Immature natural killer cell (primary cell): ENCODE measurements at regions not wholly inside any gene's neighbourhood (a gene's known extent, or its start where the extent isn't known, plus 50 kb on each side); places are given as distances from the start of the nearest gene placed in this dataset.

Experiments used
- DNase-seq, 3 donors: peaks; one replicate each; pipeline ENCODE4 v3.0.0; 2022; ENCODE audit warnings: mixed read lengths in 1 of 3
- H3K27ac Mint-ChIP-seq, 6 donors: one replicate each; pipeline ENCODE4 v1.8.0; 2020; ENCODE audit warnings: mixed read lengths in 6 of 6, mild to moderate bottlenecking in 5 of 6, inconsistent platforms in 4 of 6, moderate library complexity in 3 of 6
- H3K27me3 Mint-ChIP-seq, 3 donors: one replicate each; pipeline ENCODE4 v1.8.0; 2020 to 2021; ENCODE audit warnings: low read depth in 3 of 3, mild to moderate bottlenecking in 3 of 3, mixed read lengths in 3 of 3, moderate library complexity in 3 of 3, inconsistent platforms in 1 of 3
- H3K36me3 Mint-ChIP-seq, 3 donors: one replicate each; pipeline ENCODE4 v1.8.0; 2020; ENCODE audit warnings: mixed read lengths in 3 of 3, inconsistent platforms in 2 of 3, mild to moderate bottlenecking in 2 of 3
- H3K4me1 Mint-ChIP-seq, 2 donors: one replicate each; pipeline ENCODE4 v1.8.0; 2020; ENCODE audit warnings: inconsistent platforms in 2 of 2, mild to moderate bottlenecking in 2 of 2, mixed read lengths in 2 of 2, moderate library complexity in 1 of 2
- H3K4me3 Mint-ChIP-seq, 5 donors: one replicate each; pipeline ENCODE4 v1.8.0; 2020; ENCODE audit warnings: mild to moderate bottlenecking in 5 of 5, mixed read lengths in 5 of 5, inconsistent platforms in 3 of 5, moderate library complexity in 3 of 5
- H3K9me3 Mint-ChIP-seq, 6 donors: one replicate each; pipeline ENCODE4 v1.8.0; 2020; ENCODE audit warnings: mild to moderate bottlenecking in 6 of 6, mixed read lengths in 6 of 6, inconsistent platforms in 4 of 6, moderate library complexity in 3 of 6

- H3K36me3 Mint-ChIP-seq: peaks cover 0 to 11% (median 6%) of the 10 kb centered on the region in 3 donors
Measured at GRCh38 chr9:91100878-91101450, 260.8 kb downstream of the AUH start.

GRCh38 chr9:91101611-91102168 lies 260.0 kb downstream of the AUH start:
- H3K27me3 Mint-ChIP-seq: peaks cover 6 to 12% (median 7%) of the 10 kb centered on the region in 3 donors
- DNase-seq: peak; percentile 67 to 74 (median 70)
- peaks cover 0 to 14% (median 3%) of the 10 kb centered on the region in 3 donors for H3K36me3 Mint-ChIP-seq
- H3K9me3 Mint-ChIP-seq: no peaks in the 10 kb centered on the region
- H3K4me1 Mint-ChIP-seq: peaks cover 38 to 43% of the 10 kb centered on the region in 2 donors
- H3K4me3 Mint-ChIP-seq: peak overlapping the region; percentile 39 to 75 (median 57)
- H3K27ac Mint-ChIP-seq: peak overlapping the region; percentile 31 to 91 (median 78)

More at GRCh38 chr9:91100878-91101450, 260.8 kb downstream of the AUH start:
- no peak for DNase-seq
- peak overlapping the region; percentile 53 to 87 (median 70) for H3K4me3 Mint-ChIP-seq
- peak overlapping the region; percentile 72 to 90 (median 80) for H3K27ac Mint-ChIP-seq
- H3K27me3 Mint-ChIP-seq: peaks cover 6 to 12% (median 7%) of the 10 kb centered on the region in 3 donors
- H3K9me3 Mint-ChIP-seq: no peaks in the 10 kb centered on the region
- H3K4me1 Mint-ChIP-seq: peaks cover 38 to 43% of the 10 kb centered on the region in 2 donors

- peaks cover 0 to 15% (median 1%) of the 10 kb centered on the region in 3 donors for H3K36me3 Mint-ChIP-seq
- no peak for DNase-seq
- peak overlapping the region; percentile 31 to 91 (median 78) for H3K27ac Mint-ChIP-seq
- H3K27me3 Mint-ChIP-seq: peaks cover 6 to 12% (median 7%) of the 10 kb centered on the region in 3 donors
- H3K4me3 Mint-ChIP-seq: peak overlapping the region in 4 of 5 donors; percentile 39 to 75 (median 50)
- peaks cover 38 to 43% of the 10 kb centered on the region in 2 donors for H3K4me1 Mint-ChIP-seq
- no peaks in the 10 kb centered on the region for H3K9me3 Mint-ChIP-seq
Measured at GRCh38 chr9:91102269-91102668, 259.4 kb downstream of the AUH start.

GRCh38 chr9:91103931-91104330 lies 257.8 kb downstream of the AUH start:
- Mint-ChIP-seq H3K36me3 (peaks cover 0 to 21% (median 5%) of the 10 kb centered on the region in 3 donors), H3K9me3 (no peaks in the 10 kb centered on the region), H3K27ac (peak overlapping the region in 1 of 6 donors; percentile 28), H3K4me3 (no peak overlapping the region), H3K4me1 (peaks cover 38 to 43% of the 10 kb centered on the region in 2 donors), H3K27me3 (peaks cover 6 to 12% (median 7%) of the 10 kb centered on the region in 3 donors)
- DNase-seq: no peak

- Mint-ChIP-seq H3K27me3 (peaks cover 0 to 3% (median 0%) of the 10 kb centered on the region in 3 donors), H3K36me3 (peaks cover 12 to 32% (median 27%) of the 10 kb centered on the region in 3 donors), H3K9me3 (peaks cover 0 to 10% (median 2%) of the 10 kb centered on the region in 6 donors), H3K4me1 (peaks cover 12 to 21% of the 10 kb centered on the region in 2 donors), H3K27ac (no peak overlapping the region), H3K4me3 (no peak overlapping the region)
- DNase-seq: no peak
Measured at GRCh38 chr9:91106415-91107081, 255.2 kb downstream of the AUH start.

- H3K27ac Mint-ChIP-seq: no peak overlapping the region
- peaks cover 0 to 10% (median 3%) of the 10 kb centered on the region in 6 donors for H3K9me3 Mint-ChIP-seq
- H3K4me1 Mint-ChIP-seq: peaks cover 7 to 42% of the 10 kb centered on the region in 2 donors
- peaks cover 18 to 27% (median 19%) of the 10 kb centered on the region in 3 donors for H3K36me3 Mint-ChIP-seq
- H3K4me3 Mint-ChIP-seq: no peak overlapping the region
- no peak for DNase-seq
- peaks cover 2 to 4% (median 3%) of the 10 kb centered on the region in 3 donors for H3K27me3 Mint-ChIP-seq
Measured at GRCh38 chr9:91111226-91111625, 250.5 kb downstream of the AUH start.

- Mint-ChIP-seq H3K36me3 (peaks cover 17 to 27% (median 19%) of the 10 kb centered on the region in 3 donors), H3K27me3 (peaks cover 2 to 4% (median 3%) of the 10 kb centered on the region in 3 donors), H3K4me3 (no peak overlapping the region), H3K9me3 (peaks cover 0 to 10% (median 3%) of the 10 kb centered on the region in 6 donors), H3K4me1 (peaks cover 7 to 47% of the 10 kb centered on the region in 2 donors), H3K27ac (no peak overlapping the region)
- no peak for DNase-seq
Measured at GRCh38 chr9:91111876-91112275, 249.8 kb downstream of the AUH start.

- Mint-ChIP-seq H3K27me3 (peaks cover 2 to 4% (median 3%) of the 10 kb centered on the region in 3 donors), H3K36me3 (peaks cover 13 to 22% (median 21%) of the 10 kb centered on the region in 3 donors), H3K9me3 (peaks cover 0 to 10% (median 3%) of the 10 kb centered on the region in 6 donors), H3K4me1 (peaks cover 12 to 51% of the 10 kb centered on the region in 2 donors), H3K4me3 (no peak overlapping the region), H3K27ac (peak overlapping the region in 1 of 6 donors; percentile 10)
- no peak for DNase-seq
Measured at GRCh38 chr9:91113016-91113415, 248.7 kb downstream of the AUH start.

GRCh38 chr9:91114450-91114849 lies 247.3 kb downstream of the AUH start:
- H3K36me3 Mint-ChIP-seq: peaks cover 10 to 28% (median 22%) of the 10 kb centered on the region in 3 donors
- H3K27me3 Mint-ChIP-seq: peaks cover 2 to 5% (median 3%) of the 10 kb centered on the region in 3 donors
- peaks cover 0 to 9% (median 3%) of the 10 kb centered on the region in 6 donors for H3K9me3 Mint-ChIP-seq
- H3K4me1 Mint-ChIP-seq: peaks cover 17 to 63% of the 10 kb centered on the region in 2 donors
- no peak for DNase-seq
- no peak overlapping the region for H3K4me3 Mint-ChIP-seq
- no peak overlapping the region for H3K27ac Mint-ChIP-seq

- Mint-ChIP-seq H3K27ac (peak overlapping the region in 2 of 6 donors; percentile 57 to 66), H3K27me3 (peaks cover 0 to 5% (median 2%) of the 10 kb centered on the region in 3 donors), H3K36me3 (peaks cover under 1 to 16% (median 4%) of the 10 kb centered on the region in 3 donors), H3K9me3 (peaks cover 0 to 3% (median 0%) of the 10 kb centered on the region in 6 donors), H3K4me1 (peaks cover 17 to 61% of the 10 kb centered on the region in 2 donors), H3K4me3 (peak overlapping the region in 1 of 5 donors; percentile 17)
- DNase-seq: no peak
Measured at GRCh38 chr9:91116211-91116610, 245.5 kb downstream of the AUH start.

- no peak for DNase-seq
- H3K36me3 Mint-ChIP-seq: peaks cover 0 to 15% (median 3%) of the 10 kb centered on the region in 3 donors
- H3K9me3 Mint-ChIP-seq: peaks cover 0 to 3% (median 0%) of the 10 kb centered on the region in 6 donors
- peaks cover 17 to 59% of the 10 kb centered on the region in 2 donors for H3K4me1 Mint-ChIP-seq
- peak overlapping the region in 1 of 6 donors; percentile 46 for H3K27ac Mint-ChIP-seq
- peaks cover 0 to 5% (median 2%) of the 10 kb centered on the region in 3 donors for H3K27me3 Mint-ChIP-seq
- peak overlapping the region in 1 of 5 donors; percentile 17 for H3K4me3 Mint-ChIP-seq
Measured at GRCh38 chr9:91116711-91117110, 245.0 kb downstream of the AUH start.

- no peak for DNase-seq
- Mint-ChIP-seq H3K4me1 (peaks cover 19 to 58% of the 10 kb centered on the region in 2 donors), H3K9me3 (no peaks in the 10 kb centered on the region), H3K36me3 (peaks cover 0 to 15% (median 3%) of the 10 kb centered on the region in 3 donors), H3K27ac (peak overlapping the region in 3 of 6 donors; percentile 35 to 61 (median 61)), H3K27me3 (peaks cover 0 to 3% (median 2%) of the 10 kb centered on the region in 3 donors), H3K4me3 (peak overlapping the region in 3 of 5 donors; percentile 70 to 80 (median 73))
Measured at GRCh38 chr9:91117474-91117891, 244.2 kb downstream of the AUH start.

- Mint-ChIP-seq H3K9me3 (no peaks in the 10 kb centered on the region), H3K36me3 (peaks cover under 1 to 15% (median 3%) of the 10 kb centered on the region in 3 donors), H3K27ac (peak overlapping the region in 5 of 6 donors; percentile 61 to 79 (median 68)), H3K4me3 (peak overlapping the region; percentile 53 to 80 (median 70)), H3K4me1 (peaks cover 17 to 52% of the 10 kb centered on the region in 2 donors), H3K27me3 (peaks cover 0 to 2% (median 2%) of the 10 kb centered on the region in 3 donors)
- peak; percentile 7 to 16 (median 14) for DNase-seq
Measured at GRCh38 chr9:91117959-91118703, 243.6 kb downstream of the AUH start.
